ENCODE measurements at regions not wholly inside any gene's neighbourhood (a gene's known extent, or its start where the extent isn't known, plus 50 kb on each side); places are given as distances from the start of the nearest gene placed in this dataset.
"Not testable (repeated sequence)": the region's sequence is repeated elsewhere in the genome, so short reads cannot be mapped to it uniquely, and the experiment has no call there.

DNA sequence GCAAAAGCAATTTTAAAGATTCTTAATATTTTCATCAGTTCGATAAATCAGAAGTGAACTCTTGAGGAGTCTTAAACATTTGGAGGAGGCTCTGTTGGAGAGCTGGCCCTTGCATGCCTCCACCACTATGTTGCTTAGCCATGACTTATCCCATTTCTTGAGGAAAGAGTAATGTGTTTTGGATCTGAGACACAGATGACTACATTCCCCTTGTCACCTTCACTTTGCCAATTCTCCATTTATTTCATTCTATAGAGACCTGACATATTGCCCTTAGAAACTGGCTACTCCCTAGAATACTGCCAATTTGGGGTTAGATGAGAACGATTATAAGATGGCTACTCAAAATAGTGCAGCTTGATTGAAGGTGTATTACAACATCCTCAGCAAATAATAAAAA, 157.4 kb upstream of the TMEM260 start:
- DNase-seq (ENCODE audit: low read depth), result no peak

- no peak for DNase-seq (ENCODE audit: low read depth)
Measured at GRCh38 chr14:56422703-56423213, 156.8 kb upstream of the TMEM260 start.

GRCh38 chr14:56423544-56423943, 156.1 kb upstream of the TMEM260 start:
- DNase-seq (ENCODE audit: low read depth), result no peak

- DNase-seq (ENCODE audit: low read depth), result no peak
Measured at GRCh38 chr14:56431013-56431412, 148.6 kb upstream of the TMEM260 start.

DNA sequence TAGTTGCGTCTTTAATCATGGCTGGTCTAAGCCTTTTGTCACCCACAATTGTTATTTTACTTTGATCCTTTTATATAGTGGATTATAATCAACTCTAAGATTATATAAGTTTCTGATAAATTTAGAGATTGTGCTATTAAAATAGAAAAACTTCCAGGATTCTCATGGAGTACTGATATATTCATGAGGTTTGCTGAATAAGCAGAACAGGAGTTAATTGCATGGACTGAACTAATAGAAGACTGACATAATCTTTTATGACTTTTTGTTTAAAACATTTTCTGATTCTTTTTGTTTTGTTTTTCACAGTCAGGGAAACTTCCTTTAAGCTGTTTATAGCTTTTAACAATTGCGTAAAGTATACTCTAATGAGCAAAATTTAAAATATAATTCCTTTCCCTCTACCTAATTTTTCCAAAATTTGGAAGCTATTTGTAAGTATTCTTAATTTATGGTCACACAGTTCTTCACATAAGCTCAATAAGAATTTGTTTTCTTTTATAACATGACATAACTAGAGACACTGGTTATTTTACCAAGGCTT, 129.9 kb upstream of the TMEM260 start:
- no peak for DNase-seq (ENCODE audit: low read depth)

DNA sequence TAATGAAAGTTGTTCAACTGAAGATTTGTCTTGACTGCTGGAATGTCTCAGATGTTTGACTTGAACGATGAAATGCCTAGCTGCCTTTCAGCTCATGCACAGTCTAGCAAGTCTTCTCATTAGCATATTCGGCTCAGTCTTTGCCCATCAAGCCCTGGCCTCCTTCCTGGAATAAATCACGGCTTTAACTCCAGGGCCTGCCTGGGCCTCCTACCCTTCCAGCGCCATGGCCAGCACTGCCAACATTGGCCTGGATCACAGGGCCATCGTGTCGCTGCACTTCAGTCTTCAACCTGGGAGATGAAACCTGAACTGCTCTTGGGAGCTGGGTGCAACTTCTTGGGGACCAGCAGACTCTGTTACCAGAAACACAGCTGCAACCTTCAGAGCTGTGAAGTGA, 126.7 kb upstream of the TMEM260 start:
- no peak for DNase-seq (ENCODE audit: low read depth)

DNA sequence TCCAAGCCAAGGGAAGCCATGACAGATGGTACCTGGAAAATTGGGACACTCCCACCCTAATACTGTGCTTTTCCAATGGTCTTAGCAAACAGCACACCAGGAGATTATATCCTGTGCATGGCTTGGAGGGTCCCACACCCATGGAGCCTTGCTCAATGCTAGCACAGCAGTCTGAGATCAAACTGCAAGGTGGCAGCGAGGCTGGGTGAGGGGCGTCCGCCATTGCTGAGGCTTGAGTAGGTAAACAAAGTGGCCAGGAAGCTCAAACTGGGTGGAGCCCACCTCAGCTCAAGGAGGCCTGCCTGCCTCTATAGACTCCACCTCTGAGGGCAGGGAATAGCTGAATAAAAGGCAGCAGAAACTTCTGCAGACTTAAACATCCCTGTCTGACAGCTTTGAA, 124.9 kb upstream of the TMEM260 start:
- not testable (repeated sequence) for DNase-seq (ENCODE audit: low read depth)

DNA sequence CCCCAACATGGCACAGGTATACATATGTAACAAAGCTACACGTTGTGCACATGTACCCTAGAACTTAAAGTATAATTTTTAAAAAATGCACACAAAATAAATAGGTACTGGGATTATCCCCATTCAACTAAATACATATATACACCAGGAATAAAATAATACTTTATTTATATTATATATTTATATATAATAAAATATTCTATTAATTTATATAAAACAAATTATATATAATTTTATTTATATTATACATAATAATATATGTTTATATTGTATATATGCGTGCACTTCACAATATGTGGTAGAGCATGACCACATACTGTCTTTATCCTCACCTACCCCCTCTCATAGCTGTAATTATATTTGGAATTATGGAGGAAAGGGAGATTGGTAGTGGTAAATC, 119.1 kb upstream of the TMEM260 start:
- no peak for DNase-seq (ENCODE audit: low read depth)

GRCh38 chr14:56461276-56462275, 118.0 kb upstream of the TMEM260 start:
- DNase-seq (ENCODE audit: low read depth), result no peak

DNA sequence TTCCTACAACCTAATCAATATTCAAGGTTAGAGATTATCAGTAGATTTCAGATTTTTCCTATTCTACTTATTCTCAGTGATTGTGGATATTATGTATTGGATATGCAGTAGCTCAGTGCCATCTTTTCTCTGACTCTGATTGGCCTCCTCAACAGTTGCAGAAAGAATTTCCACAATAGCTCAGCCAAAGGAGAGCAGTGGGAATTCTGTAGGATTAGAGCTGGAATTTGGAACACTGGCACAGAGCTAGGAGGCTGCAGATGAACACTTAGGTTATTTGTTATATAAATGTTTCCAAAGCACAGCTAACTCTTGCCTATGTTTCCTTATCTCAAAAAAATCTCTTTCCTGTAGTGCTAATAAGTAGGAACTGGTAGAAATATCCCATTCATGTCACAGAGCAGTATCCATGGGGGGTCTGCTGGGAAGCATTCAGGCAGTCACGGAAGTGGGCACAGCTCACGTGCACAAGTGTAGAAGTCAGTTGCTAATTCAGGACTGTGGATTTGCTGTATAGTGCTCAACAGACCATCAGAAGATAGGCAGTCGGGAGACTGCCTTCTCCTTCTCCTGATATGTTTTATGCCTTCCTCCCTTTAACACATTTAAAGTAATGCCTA, 116.2 kb upstream of the TMEM260 start:
- DNase-seq (ENCODE audit: low read depth), result no peak

DNA sequence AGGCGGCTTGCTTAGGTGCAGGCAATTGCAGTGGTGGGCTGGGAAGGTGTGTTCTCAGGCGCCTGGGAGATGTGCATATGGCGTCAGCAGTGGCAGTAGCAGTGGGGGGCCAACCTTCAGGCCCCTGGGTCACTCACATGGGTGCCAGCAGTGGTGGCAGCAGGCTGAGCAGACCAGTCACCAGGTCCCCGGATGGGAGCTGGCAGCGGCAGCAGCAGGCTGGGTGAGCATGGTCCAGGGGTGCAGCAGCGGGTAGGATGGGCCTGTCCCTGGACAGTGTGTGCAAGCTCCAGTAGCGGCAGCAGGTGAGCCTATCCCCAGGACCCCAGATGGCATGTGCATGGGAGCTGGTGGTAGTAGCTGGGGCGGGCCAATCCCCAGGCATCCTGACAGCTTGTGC, 108.5 kb upstream of the TMEM260 start:
- no peak for DNase-seq (ENCODE audit: low read depth)

- DNase-seq (ENCODE audit: low read depth), result no peak
Measured at GRCh38 chr14:56474419-56475022, 105.1 kb upstream of the TMEM260 start.

DNA sequence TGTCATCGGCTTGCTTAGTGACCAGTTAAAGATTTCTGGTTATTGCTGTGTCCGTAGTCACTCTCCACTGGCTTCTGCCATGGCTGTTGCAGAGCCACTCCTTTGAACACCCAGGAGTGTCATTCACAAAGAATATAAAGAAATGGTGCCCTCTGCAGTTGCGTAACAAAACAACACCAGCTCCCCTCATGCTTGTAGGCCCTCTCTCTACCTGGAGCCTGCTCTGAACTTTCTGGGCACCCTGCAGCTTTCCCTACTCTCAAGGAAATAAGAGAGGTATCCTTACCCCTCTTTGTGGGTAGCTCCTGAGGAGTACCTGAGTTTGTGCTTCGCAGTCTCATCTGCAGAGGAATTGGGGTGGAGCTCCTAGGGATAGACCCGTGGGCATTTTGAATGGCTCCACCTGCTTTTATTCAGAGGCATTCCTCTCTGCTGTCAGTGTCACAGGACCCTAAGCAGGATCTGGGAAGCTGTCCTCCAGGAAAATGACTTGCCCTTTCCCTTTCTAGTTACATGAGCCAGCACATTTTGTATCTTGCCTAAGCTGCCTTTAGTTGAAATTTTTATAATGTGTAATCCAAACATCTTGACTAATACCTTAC, 97.2 kb upstream of the TMEM260 start:
- no peak for DNase-seq (ENCODE audit: low read depth)

DNA sequence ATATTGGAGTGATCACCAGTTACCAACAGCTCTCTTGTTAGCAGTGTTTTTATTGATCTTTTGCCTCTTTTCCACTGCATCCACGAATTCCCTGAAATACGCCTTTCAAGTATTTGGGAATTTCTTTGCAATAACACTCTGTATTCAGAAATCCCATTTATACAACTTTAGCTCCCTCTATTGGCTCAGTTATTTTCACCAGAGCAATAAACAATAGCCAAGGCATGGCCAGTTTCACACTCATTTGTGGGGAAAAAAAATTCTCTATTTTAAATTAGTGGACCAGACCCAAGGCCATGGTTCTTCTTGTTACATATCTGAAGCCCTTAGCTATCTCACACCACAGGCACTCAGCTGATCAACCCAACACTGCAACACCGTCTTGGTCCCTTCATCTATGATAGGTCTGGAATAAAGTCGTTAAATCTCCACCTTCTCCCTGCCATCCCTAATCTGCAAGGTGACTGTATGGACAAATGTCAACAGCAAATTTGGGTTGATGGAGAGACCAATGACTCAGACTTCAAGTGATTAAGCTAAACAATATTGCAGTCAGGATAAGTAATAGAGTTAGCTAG, 92.4 kb upstream of the TMEM260 start:
- DNase-seq (ENCODE audit: low read depth), result no peak

DNA sequence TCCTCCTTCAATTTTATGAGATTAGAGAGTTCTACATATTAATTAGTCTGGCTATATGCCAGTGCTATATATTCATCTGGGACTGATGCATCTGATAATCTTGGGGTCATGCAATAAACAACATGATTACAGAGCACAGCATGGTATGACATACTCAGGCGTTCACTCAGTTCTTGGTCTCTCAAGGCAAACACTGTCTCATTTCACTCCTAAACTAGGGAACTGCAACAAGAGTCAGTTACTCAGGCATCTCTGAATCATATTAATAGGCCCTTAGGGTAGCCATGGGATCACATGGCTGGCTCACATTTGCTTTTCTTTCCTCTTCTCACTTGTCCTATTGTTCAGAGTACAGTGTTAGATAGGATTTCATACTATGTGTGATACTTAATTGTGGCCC, 91.8 kb upstream of the TMEM260 start:
- DNase-seq (ENCODE audit: low read depth), result no peak

DNA sequence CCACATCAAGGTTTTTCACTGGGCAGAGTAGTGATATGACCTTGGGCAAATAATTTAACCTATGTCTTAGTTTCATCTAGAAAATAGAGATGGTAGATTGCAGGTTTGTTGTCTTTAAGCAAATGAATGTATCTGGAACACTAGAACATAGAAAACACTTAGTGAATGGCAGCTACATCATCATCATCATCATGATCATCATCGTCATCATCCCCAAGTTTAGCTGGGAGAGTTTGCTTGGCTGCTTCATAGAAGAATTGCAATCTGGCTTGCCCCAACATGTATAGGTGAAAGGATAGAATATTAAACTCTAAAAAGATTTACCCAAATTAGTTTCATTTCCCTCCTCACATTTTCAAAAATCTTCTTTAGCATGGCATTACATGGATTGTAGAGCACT, 91.3 kb upstream of the TMEM260 start:
- no peak for DNase-seq (ENCODE audit: low read depth)

DNA sequence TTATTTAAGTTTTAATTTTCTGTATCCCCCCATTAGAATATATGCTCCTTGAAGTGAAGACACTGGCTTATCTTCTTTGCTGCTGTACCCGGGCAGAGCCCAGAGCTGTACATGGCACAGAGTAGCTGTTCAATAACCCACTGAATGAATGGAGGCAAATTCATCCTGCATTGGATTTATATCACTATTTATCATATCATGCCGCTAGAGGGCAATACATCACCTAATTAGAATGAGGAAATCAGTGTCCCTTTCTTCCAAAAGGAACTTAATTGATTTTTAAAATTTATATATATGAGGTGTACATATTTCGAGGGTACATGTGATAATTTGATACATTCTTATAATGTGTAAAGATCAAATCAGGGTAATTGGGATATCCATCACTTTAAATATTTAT, 89.2 kb upstream of the TMEM260 start:
- DNase-seq (ENCODE audit: low read depth), result no peak

GRCh38 chr14:56491299-56492285, 88.0 kb upstream of the TMEM260 start:
- peak; percentile 2 for DNase-seq (ENCODE audit: low read depth)

DNA sequence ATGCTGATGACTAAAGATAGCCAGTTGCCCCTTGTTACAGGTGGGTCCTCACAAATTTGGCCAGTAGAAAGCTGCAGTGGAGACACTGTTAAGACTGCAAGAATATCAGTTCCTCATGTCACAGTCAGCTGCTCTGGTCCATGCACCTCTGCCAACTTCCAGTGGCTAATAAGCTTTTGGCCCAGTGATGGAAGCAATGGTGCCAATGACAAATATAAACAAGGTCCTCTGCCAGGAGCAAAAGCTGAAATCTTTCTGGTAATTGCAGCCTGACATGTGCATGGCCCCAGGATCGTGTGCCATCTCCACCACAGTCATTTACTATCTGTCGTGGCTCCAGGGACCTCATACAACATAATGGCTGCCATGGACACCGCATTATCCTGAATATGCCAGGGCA, 85.4 kb upstream of the TMEM260 start:
- DNase-seq (ENCODE audit: low read depth), result no peak

DNA sequence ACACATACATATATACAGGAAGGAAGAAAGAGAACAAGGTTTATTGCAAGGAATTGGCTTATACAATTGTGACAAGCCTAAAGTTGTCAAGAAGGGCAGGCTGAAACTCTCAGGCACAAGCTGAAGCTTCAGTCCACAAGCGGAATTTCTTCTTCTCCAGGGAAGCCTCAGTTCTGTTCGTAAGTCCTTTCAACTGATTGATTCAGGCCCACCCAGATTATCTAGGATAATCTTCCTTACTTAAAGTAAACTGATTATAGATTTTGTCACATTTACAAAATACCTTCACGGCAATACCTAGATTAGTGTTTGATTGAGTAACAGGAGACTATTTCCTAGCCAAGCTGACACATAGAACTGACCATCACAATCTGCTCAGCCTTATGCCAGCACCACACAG, 81.5 kb upstream of the TMEM260 start:
- DNase-seq (ENCODE audit: low read depth), result no peak

Data from T follicular helper cell (primary cell).